ENCODE measurements at regions not wholly inside any gene's neighbourhood (a gene's known extent, or its start where the extent isn't known, plus 50 kb on each side); places are given as distances from the start of the nearest gene placed in this dataset.
A peak's percentile ranks its signal among the peaks of the same experiment; 100 is the strongest.

- H3K27ac Mint-ChIP-seq, result 0 out of 7 replicates have a peak overlapping the region, but pooled peaks of 1 of the 3 experiments have one; percentile 15
- no peak overlapping the region for H3K56ac ChIP-seq (ENCODE audit: insufficient read length, low read depth, low read length)
- no peaks in the 10 kb centered on the region for H3K27me3 Mint-ChIP-seq (ENCODE audit: low read depth)
- no peaks in the 10 kb centered on the region for H3K4me1 Mint-ChIP-seq
- no peak overlapping the region for H4K8ac ChIP-seq (replicated peaks; ENCODE audit: insufficient read length, low read depth, low read length)
- no CpG with 5 or more reads among the region's 6 CpGs for WGBS (ENCODE audit: extremely low coverage, insufficient read length, low lambda C conversion rate)
- H2BK120ac ChIP-seq (ENCODE audit: low read depth, low read length, poor library complexity, severe bottlenecking), result no peak overlapping the region
- no peak overlapping the region for H4K5ac ChIP-seq (ENCODE audit: insufficient read length, low read depth, low read length)
- H3K23me2 ChIP-seq (ENCODE audit: insufficient read length, low read depth, low read length, poor library complexity, severe bottlenecking), result no peaks in the 10 kb centered on the region
- no peak overlapping the region for H2AK5ac ChIP-seq (ENCODE audit: insufficient read length, low read length)
- H3K4ac ChIP-seq (ENCODE audit: low read depth, low read length), result no peak overlapping the region
- H2BK5ac ChIP-seq (ENCODE audit: insufficient read length, low read length), result no peak overlapping the region
- H2BK12ac ChIP-seq (ENCODE audit: insufficient read length, low read depth, low read length), result no peak overlapping the region
- no peak overlapping the region for H3K18ac ChIP-seq (ENCODE audit: insufficient read length, low read depth, low read length)
- H3K9me3 Mint-ChIP-seq, result peaks cover 5 to 10% of the 10 kb centered on the region in 2 experiments; a peak in 3 of 5 replicates
- no peak overlapping the region for H4K91ac ChIP-seq (ENCODE audit: insufficient read length, low read depth, low read length)
- H3K4me1 ChIP-seq (ENCODE audit: insufficient read depth, low read length), result no peaks in the 10 kb centered on the region
- H3K9ac ChIP-seq (ENCODE audit: extremely low read depth, insufficient read length, low read length), result no peak overlapping the region
- H3K27me3 ChIP-seq (ENCODE audit: insufficient read depth, low read length), result no peaks in the 10 kb centered on the region
- no peak overlapping the region for H2BK20ac ChIP-seq (ENCODE audit: low read depth, low read length, poor library complexity, severe bottlenecking)
- no peak for TF ChIP-seq CTCF (conservative IDR thresholded peaks at IDR 0.05)
- no peak overlapping the region for H3K23ac ChIP-seq (ENCODE audit: insufficient read length, low read depth, low read length)
- no peaks in the 10 kb centered on the region for H3K79me1 ChIP-seq (ENCODE audit: insufficient read depth, low read depth, low read length, poor library complexity, severe bottlenecking)
- no peak overlapping the region for H3T11ph ChIP-seq (ENCODE audit: low read length)
- no peak overlapping the region for H2BK15ac ChIP-seq (ENCODE audit: low read depth, low read length)
- no peaks in the 10 kb centered on the region for H3K79me2 ChIP-seq (ENCODE audit: insufficient read depth, low read length)
- H3K9me3 ChIP-seq (ENCODE audit: control insufficient read depth, low read depth, low read length), result no peaks in the 10 kb centered on the region
- H3K4me3 Mint-ChIP-seq, result no peak overlapping the region
- DNase-seq, result no peak
- peaks cover 0 to 4% (median 0%) of the 10 kb centered on the region in 3 experiments; a peak in 5 of 7 replicates for H3K36me3 Mint-ChIP-seq (ENCODE audit: insufficient read depth in 1 of 3, low read depth in 3 of 3)
- no peak overlapping the region for H2AFZ ChIP-seq (ENCODE audit: low read length)
- H3K4me2 ChIP-seq (ENCODE audit: insufficient read depth, insufficient read length, low read length), result no peak overlapping the region
- H4K20me1 ChIP-seq (ENCODE audit: control insufficient read depth, insufficient read depth, insufficient read length), result no peaks in the 10 kb centered on the region
- no peak overlapping the region for H3K14ac ChIP-seq (ENCODE audit: insufficient read depth, low read length)
- H3K27ac ChIP-seq (ENCODE audit: insufficient read length, low read depth, low read length), result no peak overlapping the region
Observed at GRCh38 chr11:106581399-106581798, 436.9 kb downstream of the GUCY1A2 start.

Data from H9 (cell line).